Astrocyte (in vitro differentiated cells and primary cell): ENCODE measurements at regions not wholly inside any gene's neighbourhood (a gene's known extent, or its start where the extent isn't known, plus 50 kb on each side); places are given as distances from the start of the nearest gene placed in this dataset.

ENCODE experiments used
- DNase-seq: peaks from one replicate; pipeline ENCODE4 v3.0.0-alpha.2; 2010; ENCODE audit warnings: low read depth
- FAIRE-seq: peaks from 2 replicates; lab custom pipeline; 2011; peaks lifted over from hg19 to GRCh38; lab: Jason Lieb, UNC
- H2AFZ ChIP-seq: 2 replicates; pipeline ENCODE4 v1.6.0; 2012; ENCODE audit warnings: low read depth, low read length, inconsistent platforms
- H3K27ac ChIP-seq: 2 replicates; pipeline ENCODE4 v1.5.1; 2011; ENCODE audit warnings: low read depth, low read length, inconsistent platforms
- H3K27me3 ChIP-seq: 2 replicates; pipeline ENCODE4 v1.6.0; 2011; ENCODE audit warnings: low read length, inconsistent platforms; ENCODE audit not compliant: insufficient read depth
- H3K36me3 ChIP-seq: 2 replicates; pipeline ENCODE4 v1.5.1; 2011; ENCODE audit warnings: low read length, inconsistent platforms; ENCODE audit not compliant: insufficient read depth
- H3K4me1 ChIP-seq: 2 replicates; pipeline ENCODE4 v1.5.1; 2011; ENCODE audit warnings: low read length, inconsistent platforms; ENCODE audit not compliant: insufficient read depth
- H3K4me2 ChIP-seq: 2 replicates; pipeline ENCODE4 v1.6.0; 2012; ENCODE audit warnings: low read length, inconsistent platforms
- H3K4me3 ChIP-seq: 2 replicates; pipeline ENCODE4 v1.5.1; 2011; ENCODE audit warnings: low read depth, mild to moderate bottlenecking, low read length, inconsistent platforms; ENCODE audit not compliant: insufficient read depth
- H3K79me2 ChIP-seq: 2 replicates; pipeline ENCODE4 v1.6.0; 2012; ENCODE audit warnings: mild to moderate bottlenecking, low read length, inconsistent platforms; ENCODE audit not compliant: insufficient read depth
- H3K9ac ChIP-seq: 2 replicates; pipeline ENCODE4 v1.6.0; 2012; ENCODE audit warnings: mild to moderate bottlenecking, low read length, inconsistent platforms
- H3K9me3 ChIP-seq: 2 replicates; pipeline ENCODE4 v1.5.1; 2012; ENCODE audit warnings: low read depth, mild to moderate bottlenecking, low read length, inconsistent platforms; ENCODE audit not compliant: insufficient read depth
- H4K20me1 ChIP-seq: 2 replicates; pipeline ENCODE4 v1.6.0; 2012; ENCODE audit warnings: low read length, inconsistent platforms; ENCODE audit not compliant: insufficient read depth
- H3K27ac Mint-ChIP-seq: one replicate; pipeline ENCODE4 v1.8.0; 2021; ENCODE audit warnings: mild to moderate bottlenecking, mixed read lengths; ENCODE audit not compliant: unreplicated experiment
- H3K27me3 Mint-ChIP-seq: one replicate; pipeline ENCODE4 v1.8.0; 2021; ENCODE audit warnings: low read depth, mixed read lengths; ENCODE audit not compliant: unreplicated experiment
- H3K36me3 Mint-ChIP-seq: one replicate; pipeline ENCODE4 v1.8.0; 2021; ENCODE audit warnings: low read depth, mixed read lengths; ENCODE audit not compliant: unreplicated experiment
- H3K4me1 Mint-ChIP-seq: one replicate; pipeline ENCODE4 v1.8.0; 2021; ENCODE audit warnings: low read depth, mixed read lengths; ENCODE audit not compliant: unreplicated experiment
- H3K4me3 Mint-ChIP-seq: one replicate; pipeline ENCODE4 v1.8.0; 2021; ENCODE audit warnings: mild to moderate bottlenecking, moderate library complexity, mixed read lengths; ENCODE audit not compliant: unreplicated experiment
- H3K9me3 Mint-ChIP-seq: one replicate; pipeline ENCODE4 v1.8.0; 2021; ENCODE audit warnings: mild to moderate bottlenecking, mixed read lengths; ENCODE audit not compliant: unreplicated experiment
- CTCF ChIP-seq: IDR thresholded peaks from 2 replicates; pipeline ENCODE4 v1.5.1; 2011; ENCODE audit warnings: low read depth, mild to moderate bottlenecking, inconsistent platforms, low read length, moderate library complexity; ENCODE audit not compliant: insufficient read depth
- EZH2 ChIP-seq: IDR thresholded peaks from 2 replicates; pipeline ENCODE4 v1.6.1; 2012; ENCODE audit warnings: mild to moderate bottlenecking, low read length, inconsistent platforms; ENCODE audit not compliant: insufficient read depth

- Mint-ChIP-seq H3K9me3 (no peaks in the 10 kb centered on the region), H3K4me1 (peaks cover 15% of the 10 kb centered on the region), H3K4me3 (no peak overlapping the region), H3K36me3 (no peaks in the 10 kb centered on the region), H3K27ac (no peak overlapping the region), H3K27me3 (no peaks in the 10 kb centered on the region)
- Histone ChIP-seq H2AFZ (no peak overlapping the region), H3K27me3 (no peaks in the 10 kb centered on the region), H3K36me3 (no peaks in the 10 kb centered on the region), H3K79me2 (no peaks in the 10 kb centered on the region), H3K4me1 (peaks cover 6% of the 10 kb centered on the region), H4K20me1 (no peaks in the 10 kb centered on the region), H3K9ac (no peak overlapping the region), H3K4me2 (no peak overlapping the region), H3K4me3 (no peak overlapping the region), H3K9me3 (no peaks in the 10 kb centered on the region), H3K27ac (no peak overlapping the region)
- DNase-seq (no peak), FAIRE-seq (no peak)
- TF ChIP-seq EZH2 (no peak), CTCF (no peak)
Observed at GRCh38 chr1:101136271-101136670, 100.5 kb upstream of the S1PR1 start.

- FAIRE-seq (no peak), DNase-seq (no peak)
- Histone ChIP-seq H2AFZ (no peak overlapping the region), H3K9ac (no peak overlapping the region), H3K4me2 (no peak overlapping the region), H4K20me1 (no peaks in the 10 kb centered on the region), H3K36me3 (no peaks in the 10 kb centered on the region), H3K27ac (no peak overlapping the region), H3K4me3 (no peak overlapping the region), H3K9me3 (no peaks in the 10 kb centered on the region), H3K79me2 (no peaks in the 10 kb centered on the region), H3K27me3 (no peaks in the 10 kb centered on the region), H3K4me1 (peaks cover 8% of the 10 kb centered on the region)
- Mint-ChIP-seq H3K9me3 (no peaks in the 10 kb centered on the region), H3K36me3 (no peaks in the 10 kb centered on the region), H3K27ac (no peak overlapping the region), H3K4me1 (peaks cover 23% of the 10 kb centered on the region), H3K27me3 (no peaks in the 10 kb centered on the region), H3K4me3 (no peak overlapping the region)
- TF ChIP-seq EZH2 (no peak), CTCF (no peak)
Observed at GRCh38 chr1:101135526-101135925, 101.3 kb upstream of the S1PR1 start.

GRCh38 chr1:101131239-101131843 is 105.5 kb upstream of the S1PR1 start:
- Histone ChIP-seq H3K36me3 (no peaks in the 10 kb centered on the region), H3K79me2 (no peaks in the 10 kb centered on the region), H2AFZ (no peak overlapping the region), H3K4me1 (peaks cover 8% of the 10 kb centered on the region), H3K4me3 (no peak overlapping the region), H3K27me3 (no peaks in the 10 kb centered on the region), H3K27ac (no peak overlapping the region), H3K9me3 (no peaks in the 10 kb centered on the region), H3K4me2 (peak overlapping the region; percentile 59), H4K20me1 (no peaks in the 10 kb centered on the region), H3K9ac (no peak overlapping the region)
- no peak for DNase-seq
- Mint-ChIP-seq H3K9me3 (no peaks in the 10 kb centered on the region), H3K27me3 (no peaks in the 10 kb centered on the region), H3K36me3 (no peaks in the 10 kb centered on the region), H3K4me3 (no peak overlapping the region), H3K27ac (no peak overlapping the region), H3K4me1 (peaks cover 21% of the 10 kb centered on the region)
- no peak for FAIRE-seq
- TF ChIP-seq EZH2 = no peak
- no peak for TF ChIP-seq CTCF
